HG03469 (cell line): ENCODE measurements at regions not wholly inside any gene's neighbourhood (a gene's known extent, or its start where the extent isn't known, plus 50 kb on each side); places are given as distances from the start of the nearest gene placed in this dataset.
"Not testable (repeated sequence)": the region's sequence is repeated elsewhere in the genome, so short reads cannot be mapped to it uniquely, and the experiment has no call there.

Experiments
- ATAC-seq: cut with Tn5 transposase; IDR thresholded peaks from one replicate; pipeline ENCODE4 v1.9.1; 2021; ENCODE audit warnings: mild to moderate bottlenecking, moderate library complexity, moderate number of reproducible peaks; ENCODE audit not compliant: unreplicated experiment

DNA sequence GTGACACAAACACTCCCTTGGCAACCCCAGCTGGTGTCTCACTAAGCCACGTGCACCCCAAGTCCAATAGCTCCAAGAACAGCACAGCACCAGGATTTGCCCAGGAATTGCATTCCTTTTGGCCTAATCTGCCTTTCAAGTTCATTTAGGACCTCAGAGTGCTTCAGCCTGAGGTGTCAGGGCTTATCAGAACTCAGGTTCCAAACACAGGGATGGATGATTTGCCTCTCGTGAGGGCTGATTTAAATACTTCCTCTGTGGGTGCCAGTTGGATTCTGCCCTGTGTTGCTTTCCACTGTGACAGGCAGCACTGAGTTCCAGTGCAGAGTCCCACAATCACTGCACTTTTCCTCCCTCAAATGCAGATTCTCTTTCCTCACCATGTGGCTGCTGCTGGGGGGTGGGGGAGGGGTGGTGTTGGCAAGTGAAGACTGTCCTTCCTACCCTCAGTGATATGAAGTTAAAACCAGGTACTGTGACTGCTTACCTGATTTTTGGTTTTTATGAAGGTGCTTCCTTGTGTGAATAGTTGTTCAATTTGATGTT, 204.3 kb upstream of the STAC start:
- no peak for ATAC-seq

DNA sequence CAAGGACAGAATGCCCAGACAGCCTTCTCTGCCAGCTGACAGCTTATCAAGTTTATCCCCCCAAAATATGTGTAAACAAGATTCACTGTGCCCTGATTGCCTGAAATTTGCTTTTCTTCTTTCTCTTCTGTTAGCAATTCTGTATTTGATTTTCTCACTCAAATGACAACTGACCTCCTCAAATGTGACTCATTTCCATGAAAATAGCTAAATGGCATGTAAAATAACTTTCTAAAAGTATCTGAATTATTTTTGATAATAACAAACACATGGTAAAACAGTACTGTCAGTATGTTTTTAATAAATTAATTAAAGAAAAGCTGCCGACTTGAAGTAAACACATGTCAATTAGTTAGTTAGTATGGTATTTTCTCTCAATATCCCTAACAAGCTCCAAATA, 202.3 kb upstream of the STAC start:
- ATAC-seq: no peak

DNA sequence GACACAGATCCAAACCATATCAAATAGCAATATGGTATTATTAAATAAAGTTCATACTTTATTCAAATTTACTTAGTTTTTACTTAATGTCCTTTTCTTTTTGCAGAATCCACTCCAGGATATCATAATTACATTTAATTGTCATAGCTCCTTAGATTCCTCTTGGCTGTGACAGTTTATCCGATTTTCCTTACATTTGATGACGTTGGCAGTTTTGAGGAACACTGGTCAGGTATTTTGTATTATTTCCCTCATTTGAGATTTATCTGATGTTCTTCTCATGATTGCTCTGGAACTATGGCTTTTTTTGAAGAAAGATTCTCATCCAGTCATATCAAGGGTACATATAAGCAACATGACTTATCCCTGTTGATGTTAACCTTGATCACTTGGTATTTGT, 198.3 kb upstream of the STAC start:
- ATAC-seq: no peak

DNA sequence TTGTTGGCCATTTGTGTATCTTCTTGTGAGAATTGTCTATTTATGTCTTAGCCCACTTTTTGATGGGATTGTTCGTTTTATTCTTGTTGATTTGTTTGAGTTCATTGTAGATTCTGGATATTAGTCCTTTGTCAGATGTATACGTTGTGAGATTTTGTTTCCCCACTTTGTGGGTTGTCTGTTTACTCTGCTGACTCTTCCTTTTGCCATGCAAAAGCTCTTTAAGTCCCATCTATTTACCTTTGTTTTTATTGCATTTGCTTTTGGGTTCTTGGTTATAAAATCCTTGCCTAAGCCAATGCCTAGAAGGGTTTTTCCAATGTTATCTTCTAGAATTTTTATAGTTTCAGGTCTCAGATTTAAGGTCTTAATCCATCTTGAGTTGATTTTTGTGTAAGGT, 193.1 kb upstream of the STAC start:
- not testable (repeated sequence) for ATAC-seq

DNA sequence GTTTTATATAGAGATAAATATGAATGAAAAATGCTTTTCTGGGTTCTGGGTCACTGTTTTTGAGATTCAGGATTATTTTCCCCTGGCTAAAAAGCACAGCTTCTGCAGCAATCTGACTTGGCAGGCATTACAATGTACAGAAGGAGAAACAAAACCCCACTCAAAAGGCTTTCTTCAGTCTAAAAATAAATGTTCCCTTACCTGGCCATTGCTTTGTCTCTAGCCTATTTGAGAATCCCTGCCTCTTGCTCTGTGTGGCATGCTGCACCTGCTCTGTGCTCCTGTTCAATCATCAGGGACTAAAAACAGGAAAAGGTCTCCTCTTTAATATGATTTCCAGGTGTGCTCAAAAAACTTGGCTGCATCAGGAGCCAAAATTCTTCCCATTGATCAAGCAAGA, 187.4 kb upstream of the STAC start:
- no peak for ATAC-seq

DNA sequence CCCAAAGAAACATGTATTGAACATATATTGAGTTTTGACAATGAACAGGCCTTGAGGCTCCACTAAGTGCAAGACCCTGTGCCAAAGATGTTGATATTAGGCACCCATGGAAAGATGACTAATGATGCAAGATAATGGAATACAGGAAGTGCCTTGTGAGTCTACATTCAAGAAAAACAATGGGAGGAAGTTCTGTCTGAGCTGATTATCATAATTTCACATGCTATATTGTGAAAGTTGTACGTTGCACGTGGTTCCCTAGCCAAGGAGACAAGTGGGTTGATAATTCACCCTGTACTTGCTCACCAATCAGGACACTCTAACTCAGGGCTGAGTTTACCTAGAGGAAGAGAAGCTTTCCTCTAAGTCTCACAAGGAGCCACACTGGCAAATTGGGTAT, 186.9 kb upstream of the STAC start:
- no peak for ATAC-seq

DNA sequence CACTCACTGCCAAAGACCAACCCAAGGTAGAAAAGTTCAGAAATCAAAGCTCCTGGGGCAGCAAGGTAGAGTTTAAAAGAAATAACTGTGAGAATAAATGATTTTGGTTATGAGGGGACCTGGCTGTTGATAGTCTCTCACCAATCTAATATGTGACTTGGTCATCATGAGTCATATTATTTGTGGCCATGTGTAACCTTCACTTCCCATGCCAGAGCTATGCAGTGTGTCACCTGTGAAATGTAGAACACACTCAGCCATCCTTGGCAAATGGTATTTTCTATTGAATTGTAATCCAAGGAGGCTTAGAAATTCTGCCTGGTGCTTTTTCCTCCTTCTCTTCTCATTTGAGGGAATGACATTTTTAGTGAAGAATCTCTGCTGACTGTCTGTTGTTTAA, 184.2 kb upstream of the STAC start:
- no peak for ATAC-seq

DNA sequence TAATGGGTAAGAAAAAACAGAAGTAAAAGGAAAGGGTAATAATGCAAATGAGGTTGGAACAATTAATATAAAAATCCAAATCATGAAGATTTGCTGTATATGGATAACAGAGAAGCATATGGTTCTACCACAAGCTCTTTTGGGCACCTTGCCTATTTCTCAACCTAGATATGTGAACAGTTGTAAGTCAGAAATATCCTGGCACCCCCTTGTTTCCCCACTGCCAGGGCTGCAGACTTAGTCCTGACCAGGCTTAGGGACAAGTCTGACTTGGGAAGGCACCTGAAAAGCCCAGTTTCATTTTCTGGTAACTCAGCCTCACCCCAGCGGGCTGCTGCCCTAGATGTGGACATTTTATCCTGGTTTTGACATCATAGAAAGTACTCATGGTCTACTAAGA, 183.2 kb upstream of the STAC start:
- ATAC-seq: no peak

DNA sequence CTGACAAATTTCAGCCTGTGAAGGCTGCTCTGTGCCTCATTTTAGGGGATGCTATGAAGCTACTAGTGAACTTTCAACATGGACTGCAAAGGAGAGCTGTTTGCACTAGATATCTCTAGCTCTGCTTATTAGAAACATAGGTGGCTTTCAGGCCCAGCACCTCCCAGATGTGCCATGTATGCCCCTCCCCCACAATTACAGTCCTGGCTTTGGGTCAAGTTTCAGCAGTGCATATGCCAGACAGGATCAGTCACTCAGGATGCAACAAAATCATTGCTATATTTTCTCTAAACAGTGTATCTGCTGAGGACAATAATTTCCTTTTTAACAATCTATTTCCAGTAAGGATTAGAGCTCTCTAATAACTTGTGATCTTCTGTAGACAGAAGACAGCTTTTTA, 178.8 kb upstream of the STAC start:
- no peak for ATAC-seq

DNA sequence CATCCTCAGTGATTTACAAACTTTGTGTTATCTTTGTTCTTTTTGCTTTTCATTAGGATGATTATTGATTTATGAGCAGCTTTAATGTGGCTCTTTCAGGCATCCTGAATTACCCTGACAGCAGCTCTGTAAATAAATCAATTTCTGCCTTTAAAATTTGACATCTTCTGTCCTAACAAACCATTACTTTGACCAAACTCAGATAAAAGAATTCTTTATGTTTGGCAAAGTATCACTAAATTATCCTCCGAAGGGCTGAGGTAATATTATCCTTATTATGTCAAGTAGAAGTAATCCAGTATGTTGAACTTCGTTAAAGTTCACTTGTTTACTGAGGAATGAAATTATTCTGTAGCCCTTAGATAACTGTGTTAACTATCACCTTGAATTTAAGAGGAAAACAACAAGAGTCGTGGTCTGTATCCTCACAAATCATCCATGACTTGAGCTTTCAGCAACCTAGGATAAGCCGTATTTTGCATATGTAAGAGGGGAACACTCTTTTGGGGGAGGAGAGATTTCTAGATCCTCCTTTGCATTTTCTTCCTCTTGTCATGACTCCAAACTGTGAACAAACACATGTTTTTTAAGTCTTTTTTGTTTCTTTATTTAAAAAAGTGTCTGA, 173.2 kb upstream of the STAC start:
- ATAC-seq: no peak

DNA sequence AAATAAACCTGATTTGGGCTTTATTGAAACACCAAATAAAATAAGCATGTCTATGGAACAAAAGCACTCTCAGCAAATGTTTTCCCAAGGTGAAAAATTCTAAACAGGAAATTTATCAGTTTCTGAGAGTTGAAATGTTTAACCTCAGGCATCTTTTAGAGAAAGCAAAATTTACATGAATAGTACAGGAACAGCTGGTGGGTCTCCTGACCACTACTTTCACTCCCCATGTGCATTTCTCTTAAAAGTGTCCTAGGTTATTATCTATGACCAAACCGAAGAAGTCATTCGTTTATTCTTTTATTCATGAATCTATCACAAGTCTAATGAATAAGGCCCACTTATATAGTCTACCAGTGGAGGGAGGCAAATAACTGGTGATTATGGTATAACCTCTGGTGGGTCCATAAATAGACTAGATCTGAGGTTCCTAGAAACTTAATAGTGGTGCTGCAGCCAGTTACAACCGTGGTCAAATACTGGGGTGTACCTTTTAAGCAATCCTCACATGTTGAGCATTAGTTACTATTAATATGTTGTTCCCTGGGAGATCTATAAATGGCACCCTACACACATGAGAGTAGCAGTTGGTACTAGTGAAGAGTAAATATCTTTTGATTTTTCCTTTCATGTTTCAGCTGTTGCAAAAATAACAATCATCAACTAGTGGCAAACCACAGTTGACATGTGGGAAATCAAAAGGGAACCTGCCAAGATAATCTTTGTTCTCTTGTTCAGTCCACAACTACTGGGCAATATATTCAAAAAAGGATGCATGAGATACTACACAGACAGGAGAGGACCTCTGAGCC, 169.3 kb upstream of the STAC start:
- no peak for ATAC-seq

DNA sequence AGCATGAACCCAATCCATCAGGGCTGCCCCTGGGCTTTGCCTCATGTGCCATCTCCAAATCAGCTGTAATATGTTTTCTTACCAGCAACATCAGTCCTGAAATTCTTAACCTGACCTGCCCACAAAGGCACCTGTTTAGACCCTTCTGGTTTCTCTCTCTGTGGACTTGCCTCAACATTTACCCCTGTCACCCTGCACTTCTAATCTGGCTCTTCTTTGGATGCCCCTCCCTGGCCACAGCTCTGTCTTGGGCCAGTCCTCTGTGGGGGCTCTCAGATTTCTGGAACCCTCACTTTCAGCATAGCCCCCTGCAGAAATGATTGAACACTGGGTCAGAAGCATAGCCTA, 168.7 kb upstream of the STAC start:
- no peak for ATAC-seq

DNA sequence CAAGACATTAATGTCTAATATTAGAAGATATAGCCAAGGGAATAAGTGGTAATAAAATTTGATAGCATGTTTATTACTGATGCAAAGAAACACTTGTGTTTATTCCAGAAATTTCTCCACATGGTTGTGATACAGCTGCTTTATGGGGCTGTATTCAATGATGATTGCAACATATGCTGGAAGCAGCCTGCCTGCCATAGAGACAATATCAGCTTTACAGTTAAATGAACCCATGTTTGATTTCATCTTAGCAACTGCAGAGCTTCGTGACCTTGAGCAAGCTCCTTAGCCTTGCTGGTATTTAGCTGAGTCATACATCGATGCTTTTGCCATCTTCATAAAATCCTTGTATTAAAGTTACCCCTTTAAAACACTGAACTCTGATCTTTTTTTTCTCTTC, 168.1 kb upstream of the STAC start:
- ATAC-seq: no peak

DNA sequence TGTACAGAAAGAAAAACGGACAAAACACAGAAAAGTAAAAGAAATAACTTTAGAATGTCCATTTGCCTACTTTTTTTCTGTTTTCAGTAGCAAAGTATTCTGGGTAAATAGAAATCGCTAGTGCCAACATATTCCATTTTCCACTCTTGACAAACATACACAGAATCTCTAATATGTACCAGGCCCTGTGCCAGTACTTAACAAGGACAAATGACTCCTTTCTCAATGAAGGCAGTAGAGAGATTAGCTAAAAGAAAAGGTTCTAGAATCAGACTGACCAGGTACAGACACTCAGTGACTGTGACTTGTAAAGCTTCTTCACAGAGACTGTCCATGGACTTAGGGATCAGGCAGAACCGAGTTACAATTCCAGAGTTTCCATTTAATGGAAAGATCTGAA, 165.8 kb upstream of the STAC start:
- no peak for ATAC-seq

DNA sequence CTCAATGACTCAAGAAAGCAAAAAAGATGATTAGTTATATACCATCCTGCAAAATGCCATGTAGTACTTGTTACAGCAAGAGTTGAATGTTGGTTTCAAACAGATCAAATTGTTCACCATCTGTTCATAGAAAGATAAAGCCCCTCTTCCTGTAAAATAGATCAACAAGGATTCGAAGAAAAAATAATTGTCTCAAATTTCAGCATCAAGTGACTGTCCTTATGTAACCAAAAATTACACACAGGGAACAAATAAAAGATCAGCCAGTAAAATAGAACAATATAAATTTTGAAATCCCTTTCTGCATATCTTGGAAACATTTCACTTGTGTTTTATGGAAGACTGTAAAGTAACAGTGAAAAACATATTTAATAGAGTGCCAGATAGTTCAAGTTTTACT, 165.1 kb upstream of the STAC start:
- no peak for ATAC-seq

DNA sequence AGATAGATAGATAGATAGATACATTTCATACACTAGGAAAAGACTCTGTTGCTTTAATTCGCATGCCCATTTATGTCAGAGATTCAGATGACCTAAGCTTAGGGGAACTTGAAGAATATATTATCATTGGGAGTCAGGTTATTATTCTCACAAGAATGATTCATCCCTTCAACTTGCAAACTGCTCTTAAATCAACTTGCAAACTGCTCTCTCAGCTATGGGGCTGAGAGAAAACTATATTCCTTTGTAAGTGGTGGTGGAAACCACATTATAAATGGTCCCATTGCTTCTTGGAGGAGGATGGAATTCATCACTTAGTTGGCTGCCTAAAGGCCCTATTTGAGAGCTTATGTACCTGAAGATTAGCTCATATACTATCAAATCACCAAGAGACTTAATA, 160.9 kb upstream of the STAC start:
- ATAC-seq: no peak

DNA sequence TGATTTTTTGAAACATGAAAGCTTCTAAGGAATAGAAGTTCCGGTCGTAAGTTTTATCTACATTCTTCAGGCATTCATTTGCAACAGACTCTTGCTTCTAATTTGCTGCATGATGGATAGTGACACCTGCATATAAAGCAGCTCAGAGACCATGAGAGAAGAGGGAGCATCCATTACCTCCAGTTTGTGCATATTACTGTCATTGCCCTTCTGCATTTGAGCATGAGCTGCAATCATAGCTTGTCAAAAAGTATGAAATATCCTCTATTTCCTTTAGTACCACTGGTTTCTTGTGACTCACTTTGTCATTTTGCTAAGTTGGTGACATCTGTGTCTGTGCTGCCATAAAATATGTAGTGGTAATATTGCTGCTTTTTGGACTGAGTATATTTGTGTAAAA, 160.1 kb upstream of the STAC start:
- no peak for ATAC-seq

DNA sequence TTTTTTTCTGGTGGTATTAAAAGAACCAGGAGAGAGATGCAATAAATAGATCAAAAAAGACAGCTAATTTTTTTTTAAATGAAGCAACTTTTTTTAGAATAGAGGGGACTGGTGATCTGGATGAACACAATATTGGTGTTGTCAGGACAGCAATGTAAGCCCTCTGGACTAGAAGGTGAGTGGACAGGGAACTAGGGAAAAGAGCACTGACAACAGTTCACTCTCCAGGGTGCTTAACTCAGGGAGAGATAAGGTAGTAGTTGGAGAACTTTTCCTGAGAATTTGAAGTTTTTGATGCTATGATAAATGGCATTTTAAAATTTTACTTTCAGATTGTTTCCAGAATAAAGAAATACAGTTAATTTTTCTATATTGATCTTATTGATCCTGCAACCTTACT, 158.3 kb upstream of the STAC start:
- no peak for ATAC-seq

DNA sequence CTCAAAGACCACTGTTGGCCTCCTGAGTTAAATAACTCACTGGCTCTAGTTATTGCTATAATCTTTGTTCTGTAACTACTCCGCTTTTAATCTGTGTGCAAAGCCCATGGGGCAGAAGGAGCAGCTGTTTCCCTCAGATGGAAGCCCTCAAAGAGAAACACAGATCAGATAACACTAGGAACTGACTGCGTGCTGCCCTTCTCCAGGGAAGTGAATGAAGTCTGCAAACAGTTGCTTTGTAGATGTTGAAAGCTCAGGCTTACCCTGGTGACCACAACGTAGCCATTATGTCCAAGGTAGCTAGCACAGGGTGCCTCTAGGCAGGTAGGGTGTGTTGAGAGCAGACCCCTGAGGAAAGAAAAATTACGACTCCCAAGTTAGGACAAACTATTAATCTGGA, 152.3 kb upstream of the STAC start:
- no peak for ATAC-seq

DNA sequence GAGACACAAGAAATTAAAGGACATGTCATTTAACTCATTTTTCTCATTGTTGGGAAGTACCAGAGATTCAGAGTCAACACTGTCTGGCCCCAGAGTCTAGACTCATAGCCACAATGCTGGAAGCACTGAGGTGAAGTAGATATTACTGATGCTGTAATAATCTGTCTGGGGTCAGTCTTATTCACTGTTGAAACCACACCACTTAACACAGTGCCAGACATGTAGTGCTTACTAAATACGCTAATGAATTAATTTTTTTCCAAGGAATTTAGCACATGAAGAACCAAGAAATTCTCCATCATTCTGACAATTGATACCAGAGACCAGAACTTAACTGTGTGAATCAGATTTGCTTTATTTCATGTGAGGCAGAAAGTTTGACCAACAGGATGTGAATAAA, 150.8 kb upstream of the STAC start:
- no peak for ATAC-seq

DNA sequence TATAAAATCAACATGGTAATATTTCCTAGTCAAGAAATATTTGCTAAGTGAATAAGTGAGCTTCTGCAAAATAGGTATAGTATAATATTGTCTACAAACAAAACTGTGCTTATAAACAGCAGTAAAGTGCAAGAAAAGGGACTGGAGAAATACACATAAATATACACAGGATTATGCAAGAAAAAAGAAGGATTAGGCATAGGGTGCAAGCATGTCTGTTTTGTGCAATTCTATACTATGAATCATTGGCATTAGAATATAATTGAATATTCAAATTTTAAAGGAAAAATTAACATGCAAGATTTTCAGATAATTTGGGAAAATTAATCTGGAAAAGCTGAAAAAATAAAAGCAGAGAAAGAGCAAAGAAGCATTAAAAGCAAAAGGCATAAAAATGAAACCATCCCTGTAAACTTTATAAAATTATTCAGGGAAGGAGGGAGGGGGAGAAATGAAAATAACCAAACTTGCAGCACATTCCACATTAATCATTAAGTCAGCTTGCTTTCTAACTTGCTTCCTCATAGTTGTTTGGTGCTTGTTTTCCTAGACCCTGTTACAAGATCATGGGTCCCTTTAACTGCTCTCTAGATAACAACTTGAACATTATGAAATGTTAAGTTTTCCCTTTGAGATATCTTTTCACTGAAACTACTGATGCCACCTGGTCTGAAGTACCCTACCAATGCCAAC, 147.4 kb upstream of the STAC start:
- ATAC-seq: no peak

DNA sequence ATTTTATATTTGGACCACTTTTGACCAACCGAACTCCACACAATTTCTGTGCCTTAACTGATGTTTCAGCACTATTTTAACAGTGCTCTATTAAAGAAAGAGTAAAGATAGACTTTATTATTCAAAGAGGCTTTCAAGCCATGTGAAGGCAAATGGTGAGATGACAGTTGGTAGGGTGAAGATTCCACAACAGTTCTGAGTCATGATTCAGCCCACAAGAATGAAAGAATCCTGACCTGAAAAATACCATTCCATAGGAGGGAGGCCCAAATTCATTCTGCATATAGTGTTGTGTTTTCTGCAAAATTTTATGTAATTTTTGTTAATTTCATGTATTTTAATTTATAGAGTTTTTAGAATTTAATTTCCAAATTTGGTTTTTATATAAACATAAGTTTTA, 135.6 kb upstream of the STAC start:
- no peak for ATAC-seq
